ENCODE measurements at regions not wholly inside any gene's neighbourhood (a gene's known extent, or its start where the extent isn't known, plus 50 kb on each side); places are given as distances from the start of the nearest gene placed in this dataset.

DNA sequence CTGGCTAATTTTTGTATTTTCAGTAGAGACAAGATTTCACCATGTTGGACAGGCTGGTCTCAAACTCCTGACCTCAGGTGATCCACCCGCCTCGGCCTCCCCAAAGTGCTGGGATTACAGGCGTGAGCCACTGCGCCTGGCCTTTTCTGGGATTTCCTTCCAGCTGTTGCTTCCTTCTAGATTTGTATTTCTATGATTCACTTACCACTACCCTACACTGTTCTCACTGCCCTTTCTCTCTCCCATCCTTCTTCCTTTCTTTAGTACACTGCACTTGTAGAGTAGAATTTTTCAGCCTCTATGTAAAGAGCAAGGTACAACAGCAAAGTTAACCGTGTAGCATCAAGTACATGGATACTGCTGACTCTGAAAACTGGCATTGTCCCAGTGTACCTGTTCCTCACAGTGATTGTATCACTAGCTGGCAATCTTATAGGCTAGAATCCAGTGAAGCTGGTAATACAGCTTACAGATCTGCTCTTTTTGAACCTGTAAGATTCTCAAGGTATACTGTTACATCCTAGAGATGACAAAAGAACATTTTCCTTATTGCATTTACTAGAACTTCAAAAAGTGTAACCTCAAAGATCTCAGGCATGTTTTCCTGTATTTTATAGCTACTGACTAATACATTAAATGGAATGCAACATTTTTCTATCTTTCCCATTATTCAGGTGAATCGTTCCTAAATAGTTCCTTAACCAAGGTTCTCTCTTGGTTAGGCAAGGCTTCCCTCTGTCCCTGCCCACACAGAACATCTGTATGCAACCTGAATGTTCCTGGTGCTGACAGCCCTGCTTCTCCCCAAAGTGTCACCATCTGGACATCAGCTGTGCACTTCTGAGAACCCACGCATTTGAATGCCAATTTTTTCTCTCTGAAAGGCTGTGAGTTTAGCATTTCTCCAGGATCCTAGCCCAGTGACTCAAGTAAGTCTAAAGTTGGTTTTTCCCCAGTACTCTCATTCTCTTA, 74.1 kb upstream of the RAP2B start:
- WGBS, 2 donors: 55 to 79% methylated on average over 7 of the region's 7 CpGs
- H3K27ac ChIP-seq: no peak overlapping the region
- intact Hi-C loops (cut with DNase I): no loop called here
- no peaks in the 10 kb centered on the region for H3K9me3 ChIP-seq
- ATAC-seq (no peak), DNase-seq (no peak), FAIRE-seq (no peak)
- TF ChIP-seq CTCF (IDR thresholded peaks at IDR 0.05): no peak
- no peaks in the 10 kb centered on the region for H3K4me1 ChIP-seq
- no peaks in the 10 kb centered on the region for H3K36me3 ChIP-seq
- H3K4me3 ChIP-seq: no peak overlapping the region
- no peaks in the 10 kb centered on the region for H3K27me3 ChIP-seq

DNA sequence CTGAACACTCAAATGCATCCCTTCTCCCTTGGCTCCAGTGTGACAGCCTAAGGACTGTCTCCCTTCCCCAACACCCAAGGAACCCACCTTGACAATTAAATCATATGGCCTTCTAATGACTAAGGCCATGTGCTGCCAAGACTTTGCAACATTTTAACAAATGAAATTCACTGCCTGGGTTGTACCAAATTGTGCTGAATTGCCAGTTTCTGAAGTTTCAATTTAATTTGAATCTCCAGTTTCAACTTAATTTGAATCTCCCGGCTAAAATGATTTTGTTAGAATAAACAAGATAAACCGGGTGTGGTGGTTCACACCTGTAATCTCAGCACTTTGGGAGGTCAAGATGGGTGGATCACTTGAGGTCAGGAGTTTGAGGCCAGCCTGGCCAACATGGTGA, 72.4 kb upstream of the RAP2B start:
- DNase-seq (no peak), ATAC-seq (no peak), FAIRE-seq (no peak)
- no peaks in the 10 kb centered on the region for H3K4me1 ChIP-seq
- H3K36me3 ChIP-seq: no peaks in the 10 kb centered on the region
- WGBS, 2 donors: 77 to 88% methylated on average over 2 of the region's 2 CpGs
- no peak for TF ChIP-seq CTCF (IDR thresholded peaks at IDR 0.05)
- H3K4me3 ChIP-seq: no peak overlapping the region
- H3K9me3 ChIP-seq: no peaks in the 10 kb centered on the region
- H3K27ac ChIP-seq: no peak overlapping the region
- no peaks in the 10 kb centered on the region for H3K27me3 ChIP-seq
- intact Hi-C loops (cut with DNase I): no loop called here

DNA sequence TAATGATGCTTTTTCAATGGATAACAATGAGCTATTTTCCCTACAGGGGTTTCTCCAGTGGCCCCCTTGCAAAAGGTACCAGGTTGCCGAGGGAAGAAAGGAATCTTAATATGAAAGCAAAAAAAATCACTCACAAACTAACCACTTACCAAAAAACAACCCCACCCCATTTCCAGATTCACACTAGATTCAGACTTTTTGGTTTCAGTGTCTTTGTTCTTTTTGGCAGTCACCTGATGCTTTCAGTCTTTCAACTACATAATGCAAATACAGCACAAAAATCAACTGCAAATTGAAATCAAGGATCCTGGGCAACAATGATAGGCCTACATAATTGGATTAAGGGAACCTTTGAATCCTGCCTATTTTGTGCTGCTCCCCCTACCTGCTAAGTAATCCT, 71.1 kb upstream of the RAP2B start:
- ATAC-seq (no peak), DNase-seq (no peak), FAIRE-seq (no peak)
- Histone ChIP-seq H3K4me3 (no peak overlapping the region), H3K36me3 (no peaks in the 10 kb centered on the region), H3K27ac (no peak overlapping the region), H3K9me3 (no peaks in the 10 kb centered on the region), H3K27me3 (no peaks in the 10 kb centered on the region), H3K4me1 (no peaks in the 10 kb centered on the region)
- intact Hi-C loops (cut with DNase I): no loop called here
- 64 to 80% methylated on average over 1 of the region's 1 CpG for WGBS, 2 donors
- TF ChIP-seq CTCF (IDR thresholded peaks at IDR 0.05): no peak

GRCh38 chr3:153093629-153094028, 68.4 kb upstream of the RAP2B start:
- no peaks in the 10 kb centered on the region for H3K4me1 ChIP-seq
- H3K27ac ChIP-seq: no peak overlapping the region
- no peak for TF ChIP-seq CTCF (IDR thresholded peaks at IDR 0.05)
- no peaks in the 10 kb centered on the region for H3K27me3 ChIP-seq
- intact Hi-C loops (cut with DNase I): no loop called here
- FAIRE-seq (no peak), ATAC-seq (no peak), DNase-seq (no peak)
- no peaks in the 10 kb centered on the region for H3K36me3 ChIP-seq
- H3K9me3 ChIP-seq: no peaks in the 10 kb centered on the region
- H3K4me3 ChIP-seq: no peak overlapping the region

- ATAC-seq (no peak), FAIRE-seq (no peak), DNase-seq (no peak)
- Histone ChIP-seq H3K9me3 (no peaks in the 10 kb centered on the region), H3K4me3 (no peak overlapping the region), H3K36me3 (no peaks in the 10 kb centered on the region), H3K4me1 (no peaks in the 10 kb centered on the region), H3K27me3 (no peaks in the 10 kb centered on the region), H3K27ac (no peak overlapping the region)
- 36 to 41% methylated on average over 1 of the region's 1 CpG for WGBS, 2 donors
- TF ChIP-seq CTCF (IDR thresholded peaks at IDR 0.05): no peak
- intact Hi-C loops (cut with DNase I): no loop called here
These were observed 67.6 kb upstream of the RAP2B start for GRCh38 chr3:153094386-153094785.
